IMR-90 (cell line): ENCODE measurements at regions not wholly inside any gene's neighbourhood (a gene's known extent, or its start where the extent isn't known, plus 50 kb on each side); places are given as distances from the start of the nearest gene placed in this dataset.

ENCODE experiments used
- ATAC-seq: fragments of 200-7000 bp; cut with Tn5 transposase; 2 replicates; pipeline ENCODE4 v1.9.1; 2020; ENCODE audit warnings: low read depth, mild to moderate bottlenecking, moderate library complexity
- BruUV-seq: library from RNA; stranded (reverse); fragments of 400-500 nt; replicated peaks from 2 replicates; lab custom pipeline; 2021; lab: Mats Ljungman, UMichigan
- CTCF ChIA-PET: fragments of 300-600 bp; formaldehyde crosslinking; extraction: SDS; loops from one replicate; lab custom pipeline; 2021; ENCODE audit warnings: antibody characterized with exemption; lab: Yijun Ruan, JAX
- POLR2A ChIA-PET: fragments of 300-600 bp; sonication (Branson Sonifier 250); formaldehyde crosslinking; loops from one replicate; lab custom pipeline; 2022; ENCODE audit warnings: antibody characterized with exemption; ENCODE audit not compliant: unreplicated experiment; lab: Charles Lee
- DNase-seq: peaks from one replicate; pipeline ENCODE4 v3.0.0; 2013
- H2AFZ ChIP-seq: replicated peaks from 2 replicates; pipeline ENCODE3; 2013; ENCODE audit warnings: low read length, mild to moderate bottlenecking; ENCODE audit not compliant: poor library complexity
- H2AK5ac ChIP-seq: 2 replicates; pipeline ENCODE4 v1.6.1; 2013; ENCODE audit warnings: low read depth, low read length, inconsistent platforms
- H2AK9ac ChIP-seq: replicated peaks from 2 replicates; pipeline ENCODE3; 2013; ENCODE audit warnings: mild to moderate bottlenecking, low read depth, low read length, moderate library complexity; ENCODE audit not compliant: poor library complexity
- H2BK120ac ChIP-seq: 2 replicates; pipeline ENCODE4 v1.6.1; 2013; ENCODE audit warnings: low read depth, low read length, inconsistent platforms
- H2BK15ac ChIP-seq: 3 replicates; pipeline ENCODE4 v1.6.1; 2013; ENCODE audit warnings: low read depth, low read length, inconsistent platforms
- H2BK20ac ChIP-seq: 2 replicates; pipeline ENCODE4 v1.6.1; 2013; ENCODE audit warnings: low read depth, mild to moderate bottlenecking, inconsistent platforms, low read length, moderate library complexity
- H2BK5ac ChIP-seq: 2 replicates; pipeline ENCODE4 v1.6.1; 2013; ENCODE audit warnings: mild to moderate bottlenecking, low read depth, low read length, inconsistent platforms; ENCODE audit not compliant: poor library complexity, severe bottlenecking
- H3K14ac ChIP-seq: replicated peaks from 2 replicates; pipeline ENCODE4 v1.6.1; 2013; ENCODE audit warnings: low read depth, low read length, inconsistent platforms
- H3K18ac ChIP-seq: 2 replicates; pipeline ENCODE4 v1.6.1; 2013; ENCODE audit warnings: low read depth, low read length, control low read depth
- H3K23ac ChIP-seq: 2 replicates; pipeline ENCODE4 v1.6.1; 2013; ENCODE audit warnings: low read depth, low read length, inconsistent platforms
- H3K27ac ChIP-seq: 2 replicates; pipeline ENCODE4 v1.5.1; 2013; ENCODE audit warnings: mild to moderate bottlenecking, control low read depth, low read length; ENCODE audit not compliant: insufficient read depth
- H3K27me3 ChIP-seq: 2 replicates; pipeline ENCODE4 v1.6.1; 2013; ENCODE audit warnings: low read length; ENCODE audit not compliant: control insufficient read depth, insufficient read depth
- H3K36me3 ChIP-seq: 2 replicates; pipeline ENCODE4 v1.6.1; 2013; ENCODE audit warnings: low read length, mixed read lengths; ENCODE audit not compliant: control insufficient read depth, insufficient read depth
- H3K4ac ChIP-seq: 2 replicates; pipeline ENCODE4 v1.6.1; 2013; ENCODE audit warnings: low read depth, low read length, inconsistent platforms
- H3K4me1 ChIP-seq: 2 replicates; pipeline ENCODE4 v1.6.1; 2013; ENCODE audit warnings: low read length, mixed read lengths; ENCODE audit not compliant: control insufficient read depth, insufficient read depth
- H3K4me2 ChIP-seq: 2 replicates; pipeline ENCODE4 v1.6.1; 2013; ENCODE audit warnings: low read depth, mild to moderate bottlenecking, control low read depth, low read length, moderate library complexity
- H3K4me3 ChIP-seq: 2 replicates; pipeline ENCODE4 v1.5.1; 2013; ENCODE audit warnings: low read depth, mild to moderate bottlenecking, control low read depth, low read length, moderate library complexity; ENCODE audit not compliant: insufficient read depth
- H3K56ac ChIP-seq: 2 replicates; pipeline ENCODE4 v1.6.1; 2013; ENCODE audit warnings: low read length, inconsistent platforms; ENCODE audit not compliant: insufficient read depth; ENCODE audit errors: extremely low read depth
- H3K79me1 ChIP-seq, 2 experiments: 2 replicates each; pipeline ENCODE4 v1.6.1; 2013; ENCODE audit warnings: low read length in 2 of 2, inconsistent platforms in 1 of 2, low read depth in 1 of 2
- H3K9ac ChIP-seq: 2 replicates; pipeline ENCODE4 v1.6.1; 2013; ENCODE audit warnings: low read depth, low read length, control low read depth
- H3K9me1 ChIP-seq: 2 replicates; pipeline ENCODE4 v1.6.1; 2013; ENCODE audit warnings: low read length, inconsistent platforms; ENCODE audit not compliant: insufficient read depth
- H3K9me3 ChIP-seq: 2 replicates; pipeline ENCODE4 v1.6.1; 2013; ENCODE audit warnings: low read length; ENCODE audit not compliant: control insufficient read depth, insufficient read depth
- H4K20me1 ChIP-seq: 2 replicates; pipeline ENCODE4 v1.6.1; 2013; ENCODE audit warnings: low read length, inconsistent platforms; ENCODE audit not compliant: insufficient read depth
- H4K5ac ChIP-seq: 2 replicates; pipeline ENCODE4 v1.6.1; 2013; ENCODE audit warnings: mild to moderate bottlenecking, low read depth, low read length, control low read depth
- H4K8ac ChIP-seq, 2 experiments: 2 replicates each; pipeline ENCODE4 v1.6.1; 2013; ENCODE audit warnings: low read depth in 2 of 2, low read length in 2 of 2, control low read depth in 1 of 2, inconsistent platforms in 1 of 2
- H4K91ac ChIP-seq: 2 replicates; pipeline ENCODE4 v1.6.1; 2013; ENCODE audit warnings: low read depth, low read length, inconsistent platforms; ENCODE audit not compliant: insufficient read depth
- CHD1 ChIP-seq: IDR thresholded peaks from 2 replicates; pipeline ENCODE4 v1.6.1; 2012; ENCODE audit warnings: low read depth, low read length, improper control_type of control experiment
- ELK1 ChIP-seq: fragments of 150-350 bp; IDR thresholded peaks from 2 replicates; pipeline ENCODE4 v1.6.1; 2016; ENCODE audit warnings: low read depth, mild to moderate bottlenecking, low read length, moderate library complexity, borderline replicate concordance
- MAZ ChIP-seq: IDR thresholded peaks from 2 replicates; pipeline ENCODE4 v1.6.1; 2012; ENCODE audit warnings: low read depth, mild to moderate bottlenecking, low read length, improper control_type of control experiment, moderate library complexity, borderline replicate concordance
- MXI1 ChIP-seq: IDR thresholded peaks from 2 replicates; pipeline ENCODE4 v1.6.1; 2012; ENCODE audit warnings: low read depth, mild to moderate bottlenecking, low read length, moderate library complexity, borderline replicate concordance
- NFE2L2 ChIP-seq: fragments of 150-350 bp; IDR thresholded peaks from 2 replicates; pipeline ENCODE4 v1.6.1; 2016; ENCODE audit warnings: low read depth, mild to moderate bottlenecking, low read length
- RFX5 ChIP-seq: IDR thresholded peaks from 2 replicates; pipeline ENCODE4 v1.8.0; 2012; ENCODE audit warnings: low read depth, mild to moderate bottlenecking, low read length, moderate library complexity
- WGBS, 2 experiments: methylation state at CpG; one replicate each; pipeline versions ENCODE4 v1.1.5 to v1.1.7; 2013; ENCODE audit warnings: missing lambda C conversion rate in 2 of 2; ENCODE audit not compliant: insufficient read length in 1 of 2; ENCODE audit errors: extremely low coverage in 2 of 2; 5-methylcytosine and 5-hydroxymethylcytosine counted together
- dilution Hi-C: fragments of 300-500 bp; cut with HindIII; formaldehyde crosslinking; loops from one replicate; pipeline ENCODE4 v1.14.3; 2018; ENCODE audit warnings: low sequenced_read_pairs; ENCODE audit not compliant: unreplicated experiment
- in situ Hi-C: fragments of 300-500 bp; cut with MboI; formaldehyde crosslinking; loops from 3 replicates; pipeline ENCODE4 v1.14.3; 2019; ENCODE audit warnings: low sequenced_read_pairs, inconsistent platforms, mixed read lengths
- intact Hi-C: fragments of 100-400 bp; cut with micrococcal nuclease; formaldehyde crosslinking; loops from 2 replicates; pipeline ENCODE4 v1.10.0; 2022

GRCh38 chr6:26184367-26184891 is 97.2 kb downstream of the HFE start:
- Histone ChIP-seq H3K4me1 (no peaks in the 10 kb centered on the region; the same call in 1 of the 2 replicates), H2AK9ac (no peak overlapping the region), H4K91ac (no peak overlapping the region), H4K8ac (0 out of 4 replicates have a peak overlapping the region, but pooled peaks of 1 of the 2 experiments have one; percentile 1), H3K56ac (0 out of 2 replicates have a peak overlapping the region, but pooled peaks have one; percentile 29), H3K23ac (peak overlapping the region; percentile 0; the same call in 1 of the 2 replicates), H3K79me1 (no peaks in the 10 kb centered on the region), H3K4me3 (peak overlapping the region; percentile 40), H4K20me1 (no peaks in the 10 kb centered on the region), H3K14ac (no peak overlapping the region; the same call in 1 of the 2 replicates), H3K4me2 (peak overlapping the region; percentile 76), H2AFZ (no peak overlapping the region), H3K27me3 (no peaks in the 10 kb centered on the region), H3K36me3 (no peaks in the 10 kb centered on the region), H4K5ac (no peak overlapping the region; the same call in 1 of the 2 replicates), H3K9ac (peak overlapping the region; percentile 8; the same call in 1 of the 2 replicates), H3K18ac (no peak overlapping the region), H2BK15ac (0 out of 3 replicates have a peak overlapping the region, but pooled peaks have one; percentile 46), H3K27ac (no peak overlapping the region), H3K9me3 (no peaks in the 10 kb centered on the region), H2BK20ac (no peak overlapping the region), H2BK120ac (no peak overlapping the region), H3K9me1 (0 out of 2 replicates have a peak, but pooled peaks cover 5% of the 10 kb centered on the region), H2AK5ac (no peak overlapping the region), H3K4ac (no peak overlapping the region; the same call in 1 of the 2 replicates), H2BK5ac (peak overlapping the region; percentile 41)
- BruUV-seq, result no TSS peak
- intact Hi-C loops (no loop called here), dilution Hi-C loops (no loop called here), in situ Hi-C loops (loop anchor here (25.0 kb wide), 1 partner anchor 953 kb away; a partner anchor contains a TSS)
- CTCF ChIA-PET, result interaction anchor here (0.8 kb wide), 1 partner anchor 12 kb away, joined by 3 read pairs; no protein-coding TSS in a partner anchor
- no peak for TF ChIP-seq MXI1
- no peak for TF ChIP-seq NFE2L2
- no peak for TF ChIP-seq ELK1
- TF ChIP-seq RFX5, result no peak
- TF ChIP-seq MAZ, result no peak
- TF ChIP-seq CHD1, result no peak
- DNase-seq, result no peak
- POLR2A ChIA-PET, result interaction anchor here (1.1 to 2.6 kb wide), 2 partner anchors 13 to 141 kb away, joined by 3 to 17 read pairs; a partner anchor contains a TSS
- WGBS, 2 experiments, result 20% methylated on average over 1 of the region's 10 CpGs; no CpG with 5 or more reads in 1 of the 2 experiments
- no peak for ATAC-seq
